Inflammatory macrophage treated with lipopolysaccharide for 4 hours (primary cell): ENCODE measurements at regions not wholly inside any gene's neighbourhood (a gene's known extent, or its start where the extent isn't known, plus 50 kb on each side); places are given as distances from the start of the nearest gene placed in this dataset.
"Not testable (repeated sequence)": the region's sequence is repeated elsewhere in the genome, so short reads cannot be mapped to it uniquely, and the experiment has no call there.

Experiments
- DNase-seq: peaks from one replicate; pipeline ENCODE4 v3.0.0-alpha.2; 2020

GRCh38 chr9:129305246-129305645, 127.2 kb upstream of the IER5L start:
- DNase-seq: no peak

GRCh38 chr9:129301941-129302340, 123.9 kb upstream of the IER5L start:
- DNase-seq: no peak

GRCh38 chr9:129296195-129296594, 118.1 kb upstream of the IER5L start:
- DNase-seq: not testable (repeated sequence)

GRCh38 chr9:129291041-129291501, 113.0 kb upstream of the IER5L start:
- DNase-seq: no peak

- no peak for DNase-seq
These were observed 112.5 kb upstream of the IER5L start for GRCh38 chr9:129290606-129291005.

GRCh38 chr9:129289883-129290282, 111.8 kb upstream of the IER5L start:
- no peak for DNase-seq

GRCh38 chr9:129289131-129289731, 111.2 kb upstream of the IER5L start:
- no peak for DNase-seq

- DNase-seq: no peak
These were observed 109.7 kb upstream of the IER5L start for GRCh38 chr9:129287619-129288305.

GRCh38 chr9:129285979-129286772, 108.1 kb upstream of the IER5L start:
- DNase-seq: no peak

GRCh38 chr9:129285382-129285781, 107.3 kb upstream of the IER5L start:
- no peak for DNase-seq

- no peak for DNase-seq
These were observed 106.7 kb upstream of the IER5L start for GRCh38 chr9:129284607-129285291.

- no peak for DNase-seq
These were observed 105.9 kb upstream of the IER5L start for GRCh38 chr9:129283705-129284606.

- no peak for DNase-seq
These were observed 105.2 kb upstream of the IER5L start for GRCh38 chr9:129283291-129283691.

- DNase-seq: no peak
These were observed 104.7 kb upstream of the IER5L start for GRCh38 chr9:129282731-129283211.

- DNase-seq: peak; percentile 61
These were observed 104.2 kb upstream of the IER5L start for GRCh38 chr9:129282272-129282671.

GRCh38 chr9:129281506-129282145, 103.6 kb upstream of the IER5L start:
- no peak for DNase-seq

GRCh38 chr9:129280623-129281271, 102.7 kb upstream of the IER5L start:
- DNase-seq: no peak

- DNase-seq: no peak
These were observed 102.2 kb upstream of the IER5L start for GRCh38 chr9:129280236-129280622.

- no peak for DNase-seq
These were observed 100.6 kb upstream of the IER5L start for GRCh38 chr9:129278391-129279237.
